Sigmoid colon (tissue), 4 donors: ENCODE measurements at regions not wholly inside any gene's neighbourhood (a gene's known extent, or its start where the extent isn't known, plus 50 kb on each side); places are given as distances from the start of the nearest gene placed in this dataset.
"Not testable (repeated sequence)": the region's sequence is repeated elsewhere in the genome, so short reads cannot be mapped to it uniquely, and the experiment has no call there.

Source experiments
- CTCF ChIP-seq, 4 experiments: fragments of 450-650 bp in 3 of 4; fragments of 200-600 bp in 1 of 4; IDR thresholded peaks; one replicate each; pipeline ENCODE4 v1.5.1; 2016 to 2019; ENCODE audit warnings: antibody characterized with exemption in 4 of 4, mild to moderate bottlenecking in 3 of 4, moderate library complexity in 2 of 4
- POLR2AphosphoS5 ChIP-seq, 4 donors: sonication (generic); formaldehyde crosslinking; IDR thresholded peaks; one replicate each; pipeline ENCODE4 v1.6.1; 2017; ENCODE audit warnings: antibody characterized with exemption in 4 of 4

- not testable (repeated sequence) for TF ChIP-seq POLR2AphosphoS5, CTCF (IDR thresholded peaks at IDR 0.05)
Measured at GRCh38 chr15:35245681-35246080, 160.6 kb upstream of the NANOGP8 start.
